ENCODE measurements at regions not wholly inside any gene's neighbourhood (a gene's known extent, or its start where the extent isn't known, plus 50 kb on each side); places are given as distances from the start of the nearest gene placed in this dataset.

DNA sequence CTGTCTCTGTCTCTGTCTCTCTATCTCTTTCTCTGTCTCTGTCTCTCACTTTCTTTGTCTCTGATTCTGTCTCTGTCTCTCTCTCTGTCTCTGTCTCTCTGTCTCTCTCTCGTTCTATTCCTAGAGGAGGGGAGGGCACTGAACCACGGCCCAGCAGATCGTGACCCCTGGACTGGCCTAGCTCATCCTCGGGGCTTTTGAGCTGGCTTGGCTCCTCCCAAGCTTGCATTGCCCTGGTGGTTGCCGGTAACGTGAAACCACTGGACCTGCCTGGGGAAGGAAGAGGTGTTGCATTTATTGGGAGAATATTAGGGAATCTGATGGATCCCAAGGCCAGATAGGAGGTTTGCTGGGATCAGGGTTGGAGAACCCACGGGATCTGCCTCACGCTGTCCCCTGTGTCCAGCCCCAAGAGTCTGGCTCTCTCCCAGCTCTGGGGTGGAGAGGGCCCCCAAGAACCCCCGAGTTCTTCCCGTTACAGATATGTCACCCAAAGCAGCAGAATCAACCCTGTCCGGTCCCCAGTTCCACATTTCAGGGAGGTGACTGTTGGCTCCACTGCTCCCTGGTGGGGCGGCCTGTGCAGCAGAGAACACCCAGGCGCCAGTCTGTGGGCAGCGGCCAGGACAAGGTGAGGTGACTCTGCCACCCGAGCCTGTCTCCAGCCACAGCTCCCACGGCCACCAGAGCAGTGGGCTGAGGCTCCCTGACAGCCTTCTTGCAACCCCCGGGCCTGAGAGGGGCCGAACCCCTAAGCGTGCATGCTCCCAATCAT, 228.3 kb downstream of the TTLL2 start:
- TF ChIP-seq CREB1 (IDR thresholded peaks at IDR 0.05): no peak
- no peak for TF ChIP-seq CREB1 (CRISPR knock-in tag; IDR thresholded peaks at IDR 0.05)
- no peak for TF ChIP-seq ETS1 (CRISPR knock-in tag; IDR thresholded peaks at IDR 0.05)
- TF ChIP-seq POLR2A (IDR thresholded peaks at IDR 0.05; ENCODE audit: insufficient read depth in 1 of 2, low read depth in 2 of 2, low read length in 2 of 2): no peak
- no peak for TF ChIP-seq FOXK2 (IDR thresholded peaks at IDR 0.05)
- TF ChIP-seq MAF1 (CRISPR knock-in tag; IDR thresholded peaks at IDR 0.05; ENCODE audit: borderline replicate concordance): no peak
- TF ChIP-seq SAP130 (CRISPR knock-in tag; IDR thresholded peaks at IDR 0.05; ENCODE audit: low read depth): no peak
- TF ChIP-seq SP1 (IDR thresholded peaks at IDR 0.05): no peak
- no peak for TF ChIP-seq SP1 (CRISPR knock-in tag; IDR thresholded peaks at IDR 0.05)
- no peak for TF ChIP-seq CTCF (CRISPR knock-in tag; IDR thresholded peaks at IDR 0.05)
- TF ChIP-seq ZFP36 (IDR thresholded peaks at IDR 0.05; ENCODE audit: borderline replicate concordance, low read depth, low read length, partially characterized antibody): no peak
- TF ChIP-seq ZNF362 (CRISPR knock-in tag; IDR thresholded peaks at IDR 0.05; ENCODE audit: borderline replicate concordance): no peak
- no peak for TF ChIP-seq ZNF850 (CRISPR knock-in tag; conservative IDR thresholded peaks at IDR 0.05)
- TF ChIP-seq ELF4 (CRISPR knock-in tag; IDR thresholded peaks at IDR 0.05; ENCODE audit: borderline replicate concordance): no peak
- no peak for TF ChIP-seq ZNF207 (IDR thresholded peaks at IDR 0.05; ENCODE audit: borderline replicate concordance)
- no peak for TF ChIP-seq BHLHE40 (IDR thresholded peaks at IDR 0.05; ENCODE audit: low read length)
